PFSK-1 (cell line): ENCODE measurements at regions not wholly inside any gene's neighbourhood (a gene's known extent, or its start where the extent isn't known, plus 50 kb on each side); places are given as distances from the start of the nearest gene placed in this dataset.

Source experiments
- POLR2AphosphoS5 ChIP-seq: IDR thresholded peaks from 2 replicates; pipeline ENCODE4 v1.6.1; 2012; ENCODE audit warnings: low read depth, mild to moderate bottlenecking, control low read depth, low read length, moderate library complexity
- TAF1 ChIP-seq: IDR thresholded peaks from 2 replicates; pipeline ENCODE4 v1.6.1; 2012; ENCODE audit warnings: low read length, control low read depth, borderline replicate concordance; ENCODE audit not compliant: insufficient read depth

DNA sequence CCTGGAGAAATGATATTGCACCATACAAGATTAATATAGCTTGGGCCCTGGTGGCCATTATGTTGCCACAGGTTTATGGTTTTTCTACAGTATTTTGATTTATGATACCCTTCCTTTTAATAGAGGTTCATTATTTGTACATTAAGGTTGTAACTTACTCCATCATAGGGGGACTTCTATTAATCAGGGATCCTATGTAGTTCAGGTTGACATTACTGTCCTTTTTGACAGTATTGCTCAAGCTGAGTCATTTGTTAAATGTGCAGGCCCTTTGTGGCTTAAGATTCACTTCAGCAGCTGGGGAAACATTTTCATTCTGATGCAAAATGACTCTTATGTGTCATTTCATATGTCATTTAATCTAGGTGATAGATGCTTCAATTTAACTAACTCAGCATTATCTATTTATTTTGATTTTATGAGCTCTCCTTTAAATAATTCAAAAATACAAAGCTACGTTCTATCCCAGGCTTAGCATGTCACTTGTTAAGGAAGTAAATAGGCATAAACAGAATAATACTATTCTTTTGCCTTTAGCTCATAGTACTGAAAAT, 686.9 kb upstream of the NCAM2 start:
- TF ChIP-seq POLR2AphosphoS5: no peak
- TF ChIP-seq TAF1: no peak
